ENCODE measurements at regions not wholly inside any gene's neighbourhood (a gene's known extent, or its start where the extent isn't known, plus 50 kb on each side); places are given as distances from the start of the nearest gene placed in this dataset.

DNA sequence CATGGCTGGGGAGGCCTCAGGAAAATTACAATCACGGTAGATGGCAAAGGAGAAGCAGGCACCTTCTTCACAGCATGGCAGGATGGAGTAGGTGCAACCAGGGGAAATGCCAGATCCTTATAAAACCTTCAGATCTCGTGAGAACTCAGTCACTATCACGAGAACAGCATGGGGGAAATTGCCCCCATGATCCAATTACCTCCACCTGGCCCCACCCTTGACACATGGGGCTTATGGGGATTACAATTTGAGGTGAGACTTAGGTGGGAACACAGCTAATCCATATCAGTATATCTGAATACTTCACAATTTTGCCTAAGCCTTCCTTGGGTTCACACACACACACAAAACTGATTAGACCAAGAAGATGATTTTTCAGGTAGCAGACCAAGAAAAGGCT, 145.1 kb upstream of the COL1A2 start:
- TF ChIP-seq, protein P1, sequence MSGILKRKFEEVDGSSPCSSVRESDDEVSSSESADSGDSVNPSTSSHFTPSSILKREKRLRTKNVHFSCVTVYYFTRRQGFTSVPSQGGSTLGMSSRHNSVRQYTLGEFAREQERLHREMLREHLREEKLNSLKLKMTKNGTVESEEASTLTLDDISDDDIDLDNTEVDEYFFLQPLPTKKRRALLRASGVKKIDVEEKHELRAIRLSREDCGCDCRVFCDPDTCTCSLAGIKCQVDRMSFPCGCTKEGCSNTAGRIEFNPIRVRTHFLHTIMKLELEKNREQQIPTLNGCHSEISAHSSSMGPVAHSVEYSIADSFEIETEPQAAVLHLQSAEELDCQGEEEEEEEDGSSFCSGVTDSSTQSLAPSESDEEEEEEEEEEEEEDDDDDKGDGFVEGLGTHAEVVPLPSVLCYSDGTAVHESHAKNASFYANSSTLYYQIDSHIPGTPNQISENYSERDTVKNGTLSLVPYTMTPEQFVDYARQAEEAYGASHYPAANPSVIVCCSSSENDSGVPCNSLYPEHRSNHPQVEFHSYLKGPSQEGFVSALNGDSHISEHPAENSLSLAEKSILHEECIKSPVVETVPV (CRISPR knock-in tag; IDR thresholded peaks at IDR 0.05), result no peak
- TF ChIP-seq ZFP30 (CRISPR knock-in tag; IDR thresholded peaks at IDR 0.05), result no peak
- TF ChIP-seq RARB (CRISPR knock-in tag; IDR thresholded peaks at IDR 0.05), result no peak
- no peak for TF ChIP-seq ARNTL (CRISPR knock-in tag; IDR thresholded peaks at IDR 0.05; ENCODE audit: borderline replicate concordance, low read depth)
- TF ChIP-seq, protein P2, sequence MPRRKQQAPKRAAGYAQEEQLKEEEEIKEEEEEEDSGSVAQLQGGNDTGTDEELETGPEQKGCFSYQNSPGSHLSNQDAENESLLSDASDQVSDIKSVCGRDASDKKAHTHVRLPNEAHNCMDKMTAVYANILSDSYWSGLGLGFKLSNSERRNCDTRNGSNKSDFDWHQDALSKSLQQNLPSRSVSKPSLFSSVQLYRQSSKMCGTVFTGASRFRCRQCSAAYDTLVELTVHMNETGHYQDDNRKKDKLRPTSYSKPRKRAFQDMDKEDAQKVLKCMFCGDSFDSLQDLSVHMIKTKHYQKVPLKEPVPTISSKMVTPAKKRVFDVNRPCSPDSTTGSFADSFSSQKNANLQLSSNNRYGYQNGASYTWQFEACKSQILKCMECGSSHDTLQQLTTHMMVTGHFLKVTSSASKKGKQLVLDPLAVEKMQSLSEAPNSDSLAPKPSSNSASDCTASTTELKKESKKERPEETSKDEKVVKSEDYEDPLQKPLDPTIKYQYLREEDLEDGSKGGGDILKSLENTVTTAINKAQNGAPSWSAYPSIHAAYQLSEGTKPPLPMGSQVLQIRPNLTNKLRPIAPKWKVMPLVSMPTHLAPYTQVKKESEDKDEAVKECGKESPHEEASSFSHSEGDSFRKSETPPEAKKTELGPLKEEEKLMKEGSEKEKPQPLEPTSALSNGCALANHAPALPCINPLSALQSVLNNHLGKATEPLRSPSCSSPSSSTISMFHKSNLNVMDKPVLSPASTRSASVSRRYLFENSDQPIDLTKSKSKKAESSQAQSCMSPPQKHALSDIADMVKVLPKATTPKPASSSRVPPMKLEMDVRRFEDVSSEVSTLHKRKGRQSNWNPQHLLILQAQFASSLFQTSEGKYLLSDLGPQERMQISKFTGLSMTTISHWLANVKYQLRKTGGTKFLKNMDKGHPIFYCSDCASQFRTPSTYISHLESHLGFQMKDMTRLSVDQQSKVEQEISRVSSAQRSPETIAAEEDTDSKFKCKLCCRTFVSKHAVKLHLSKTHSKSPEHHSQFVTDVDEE (CRISPR knock-in tag; IDR thresholded peaks at IDR 0.05), result no peak
- no peak for TF ChIP-seq SNAI2 (CRISPR knock-in tag; IDR thresholded peaks at IDR 0.05)
- no peak for TF ChIP-seq ZNF8 (CRISPR knock-in tag; IDR thresholded peaks at IDR 0.05)
- TF ChIP-seq, protein P3, sequence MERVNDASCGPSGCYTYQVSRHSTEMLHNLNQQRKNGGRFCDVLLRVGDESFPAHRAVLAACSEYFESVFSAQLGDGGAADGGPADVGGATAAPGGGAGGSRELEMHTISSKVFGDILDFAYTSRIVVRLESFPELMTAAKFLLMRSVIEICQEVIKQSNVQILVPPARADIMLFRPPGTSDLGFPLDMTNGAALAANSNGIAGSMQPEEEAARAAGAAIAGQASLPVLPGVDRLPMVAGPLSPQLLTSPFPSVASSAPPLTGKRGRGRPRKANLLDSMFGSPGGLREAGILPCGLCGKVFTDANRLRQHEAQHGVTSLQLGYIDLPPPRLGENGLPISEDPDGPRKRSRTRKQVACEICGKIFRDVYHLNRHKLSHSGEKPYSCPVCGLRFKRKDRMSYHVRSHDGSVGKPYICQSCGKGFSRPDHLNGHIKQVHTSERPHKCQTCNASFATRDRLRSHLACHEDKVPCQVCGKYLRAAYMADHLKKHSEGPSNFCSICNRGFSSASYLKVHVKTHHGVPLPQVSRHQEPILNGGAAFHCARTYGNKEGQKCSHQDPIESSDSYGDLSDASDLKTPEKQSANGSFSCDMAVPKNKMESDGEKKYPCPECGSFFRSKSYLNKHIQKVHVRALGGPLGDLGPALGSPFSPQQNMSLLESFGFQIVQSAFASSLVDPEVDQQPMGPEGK (CRISPR knock-in tag; IDR thresholded peaks at IDR 0.05; ENCODE audit: borderline replicate concordance), result no peak
- no peak for TF ChIP-seq TOX (CRISPR knock-in tag; IDR thresholded peaks at IDR 0.05; ENCODE audit: borderline replicate concordance)

Measured in SK-N-SH treated with all-trans-retinoic acid at 6 μM for 48 hours (cell line).